Ectodermal cell (in vitro differentiated cells): ENCODE measurements at regions not wholly inside any gene's neighbourhood (a gene's known extent, or its start where the extent isn't known, plus 50 kb on each side); places are given as distances from the start of the nearest gene placed in this dataset.

Experiments used
- H3K27ac ChIP-seq: 2 replicates; pipeline ENCODE4 v1.7.0; 2013; ENCODE audit warnings: mild to moderate bottlenecking, low read depth, low read length; ENCODE audit not compliant: insufficient read depth, poor library complexity, severe bottlenecking
- H3K27me3 ChIP-seq: 2 replicates; pipeline ENCODE4 v1.7.0; 2013; ENCODE audit warnings: mild to moderate bottlenecking, low read length; ENCODE audit not compliant: insufficient read depth, control insufficient read depth, poor library complexity, severe bottlenecking
- H3K36me3 ChIP-seq: one replicate; pipeline ENCODE4 v1.7.0; 2013; ENCODE audit warnings: low read length; ENCODE audit not compliant: control insufficient read depth, insufficient read depth
- H3K4me1 ChIP-seq: one replicate; pipeline ENCODE4 v1.7.0; 2013; ENCODE audit warnings: low read length; ENCODE audit not compliant: control insufficient read depth, insufficient read depth
- H3K4me3 ChIP-seq: 2 replicates; pipeline ENCODE4 v1.7.0; 2013; ENCODE audit warnings: low read depth, low read length, control low read depth; ENCODE audit not compliant: insufficient read depth
- H3K9me3 ChIP-seq: 2 replicates; pipeline ENCODE4 v1.7.0; 2013; ENCODE audit warnings: mild to moderate bottlenecking, low read length, moderate library complexity; ENCODE audit not compliant: control insufficient read depth
- WGBS, 2 experiments: methylation state at CpG; one replicate each; pipeline ENCODE4 v1.1.7; 2013; ENCODE audit warnings: missing lambda C conversion rate in 2 of 2; 5-methylcytosine and 5-hydroxymethylcytosine counted together

GRCh38 chr5:12214267-12215015, 310.2 kb upstream of the CTNND2 start:
- Histone ChIP-seq H3K36me3 (no peaks in the 10 kb centered on the region), H3K27ac (no peak overlapping the region), H3K9me3 (no peaks in the 10 kb centered on the region), H3K4me3 (no peak overlapping the region), H3K4me1 (no peaks in the 10 kb centered on the region), H3K27me3 (no peaks in the 10 kb centered on the region)
- 90 to 92% methylated on average over 2 of the region's 2 CpGs for WGBS, 2 experiments

DNA sequence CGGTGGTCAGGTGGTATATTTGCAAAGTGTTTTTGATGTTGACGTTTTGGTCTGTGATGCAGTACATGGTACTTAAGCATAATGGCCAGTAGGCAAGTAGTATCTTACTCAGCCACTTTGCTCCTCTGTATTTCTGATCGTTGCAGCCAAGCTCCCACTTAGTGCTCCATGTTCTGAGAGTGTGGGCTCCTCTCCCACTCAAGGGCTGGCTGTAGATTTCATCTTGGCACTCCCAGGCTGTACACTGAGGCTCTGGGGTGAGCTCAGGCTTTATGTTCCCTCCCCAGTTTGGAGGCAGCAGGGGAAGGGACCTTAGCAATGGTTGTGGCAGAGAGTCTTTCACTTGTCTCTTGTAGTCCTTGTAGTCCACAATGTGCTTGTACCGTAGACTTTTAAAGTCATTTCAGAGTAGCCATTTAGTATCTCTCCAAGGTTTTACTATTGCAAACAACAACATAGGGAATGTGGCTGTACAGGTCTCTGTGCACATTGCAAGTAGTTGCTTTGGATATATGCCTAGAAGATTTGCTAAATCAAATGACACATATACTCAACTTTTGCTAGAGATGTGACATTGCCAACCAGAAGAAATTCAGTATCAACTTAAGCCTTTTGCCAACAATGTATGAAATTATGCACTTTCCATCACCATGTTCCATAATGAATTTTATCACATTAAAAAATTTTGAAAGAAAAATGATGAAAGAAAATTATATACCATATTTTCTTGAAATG, 304.3 kb upstream of the CTNND2 start:
- 86 to 91% methylated on average over 4 of the region's 4 CpGs for WGBS, 2 experiments
- no peaks in the 10 kb centered on the region for H3K9me3 ChIP-seq
- H3K27ac ChIP-seq: no peak overlapping the region
- H3K27me3 ChIP-seq: no peaks in the 10 kb centered on the region
- no peaks in the 10 kb centered on the region for H3K36me3 ChIP-seq
- H3K4me1 ChIP-seq: no peaks in the 10 kb centered on the region
- no peak overlapping the region for H3K4me3 ChIP-seq

GRCh38 chr5:12204761-12205160, 300.5 kb upstream of the CTNND2 start:
- 93 to 96% methylated on average over 2 of the region's 2 CpGs for WGBS, 2 experiments
- Histone ChIP-seq H3K9me3 (no peaks in the 10 kb centered on the region), H3K27me3 (no peaks in the 10 kb centered on the region), H3K27ac (no peak overlapping the region), H3K4me3 (no peak overlapping the region), H3K4me1 (no peaks in the 10 kb centered on the region), H3K36me3 (no peaks in the 10 kb centered on the region)

DNA sequence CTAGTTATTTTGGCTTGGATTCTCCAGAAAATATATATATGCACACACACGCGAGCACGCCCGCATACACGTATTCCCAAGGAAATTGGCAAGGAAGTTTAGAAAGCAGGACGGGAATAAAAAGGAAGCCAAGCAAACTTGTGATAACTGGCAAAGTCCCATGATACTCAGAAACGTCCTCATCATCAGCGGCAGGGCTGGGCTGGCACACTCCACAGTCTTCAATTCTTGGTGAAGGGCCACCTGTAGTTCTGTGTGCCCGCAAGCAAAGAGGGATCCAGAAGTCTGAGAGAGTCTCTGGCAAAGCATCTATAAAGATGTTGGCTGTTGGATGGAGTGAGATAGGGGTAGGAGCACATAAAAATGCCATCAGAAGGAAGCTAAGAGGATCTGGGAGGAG, 289.3 kb upstream of the CTNND2 start:
- WGBS, 2 experiments: 97 to 98% methylated on average over 9 of the region's 9 CpGs
- H3K27me3 ChIP-seq: no peaks in the 10 kb centered on the region

DNA sequence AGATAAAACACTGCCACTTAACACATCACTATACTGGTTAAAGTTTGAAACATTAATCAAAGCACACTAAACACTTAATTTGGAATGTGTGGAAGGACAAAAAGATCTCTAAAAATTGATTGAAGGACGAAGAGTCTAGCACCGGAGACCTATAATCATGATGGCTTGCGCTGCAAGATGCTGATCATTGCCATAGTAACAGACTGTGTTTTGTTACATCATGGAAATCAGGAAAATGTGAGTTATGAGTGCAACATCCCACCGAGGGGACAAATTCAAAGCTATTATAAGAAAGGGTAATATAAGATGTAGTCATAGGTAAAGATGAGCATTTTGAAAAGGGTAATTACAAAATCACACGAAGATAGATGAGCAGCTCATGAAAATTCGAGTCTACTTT, 278.8 kb upstream of the CTNND2 start:
- H3K4me1 ChIP-seq: no peaks in the 10 kb centered on the region
- H3K27ac ChIP-seq: no peak overlapping the region
- H3K36me3 ChIP-seq: no peaks in the 10 kb centered on the region
- no peaks in the 10 kb centered on the region for H3K9me3 ChIP-seq
- 93 to 98% methylated on average over 6 of the region's 6 CpGs for WGBS, 2 experiments
- no peak overlapping the region for H3K4me3 ChIP-seq
- no peaks in the 10 kb centered on the region for H3K27me3 ChIP-seq

More for the DNA sequence above, 289.3 kb upstream of the CTNND2 start:
- Histone ChIP-seq H3K27ac (no peak overlapping the region), H3K4me1 (no peaks in the 10 kb centered on the region), H3K9me3 (no peaks in the 10 kb centered on the region), H3K4me3 (no peak overlapping the region), H3K36me3 (no peaks in the 10 kb centered on the region)

DNA sequence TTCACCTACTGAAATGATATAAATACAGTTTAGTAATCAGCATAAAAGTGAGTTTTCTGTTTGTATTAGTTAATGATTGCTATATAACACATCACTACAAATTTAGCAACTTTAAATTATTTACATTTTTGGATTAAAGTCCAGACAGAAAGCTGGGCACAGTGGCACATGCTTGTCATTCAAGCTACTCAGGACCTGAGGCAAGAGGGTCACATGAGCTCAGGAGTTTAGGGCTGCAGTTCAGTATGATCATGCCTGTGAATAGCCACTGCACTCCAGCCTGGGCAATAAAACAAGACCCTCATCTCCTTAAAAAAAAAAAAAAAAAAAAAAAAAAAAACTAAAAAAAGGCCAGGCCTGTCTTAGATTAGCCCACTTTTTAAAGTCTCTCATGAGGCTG, 273.6 kb upstream of the CTNND2 start:
- no peaks in the 10 kb centered on the region for H3K9me3 ChIP-seq
- no peaks in the 10 kb centered on the region for H3K36me3 ChIP-seq
- H3K27me3 ChIP-seq: no peaks in the 10 kb centered on the region
- H3K27ac ChIP-seq: no peak overlapping the region
- no peaks in the 10 kb centered on the region for H3K4me1 ChIP-seq
- no peak overlapping the region for H3K4me3 ChIP-seq

DNA sequence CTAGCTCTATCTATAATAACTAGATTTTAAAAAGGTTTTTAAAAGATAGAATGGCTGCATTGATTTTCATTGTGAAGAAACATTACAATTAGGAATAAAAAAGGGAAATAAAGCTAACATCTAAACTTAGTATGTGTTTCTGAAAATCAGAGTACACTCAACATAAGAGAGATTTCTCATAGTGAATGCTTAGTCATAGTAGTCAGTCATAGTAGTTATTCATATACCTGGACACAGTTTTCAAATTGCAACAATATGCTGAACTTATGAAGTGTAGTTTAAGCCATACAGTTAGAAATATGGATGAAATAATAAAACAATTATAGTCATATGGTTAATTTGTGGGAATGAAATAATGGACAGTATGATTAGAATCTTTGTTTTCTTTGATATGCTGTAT, 273.0 kb upstream of the CTNND2 start:
- H3K4me1 ChIP-seq: no peaks in the 10 kb centered on the region
- H3K4me3 ChIP-seq: no peak overlapping the region
- H3K9me3 ChIP-seq: no peaks in the 10 kb centered on the region
- no peak overlapping the region for H3K27ac ChIP-seq
- no peaks in the 10 kb centered on the region for H3K36me3 ChIP-seq
- H3K27me3 ChIP-seq: no peaks in the 10 kb centered on the region

DNA sequence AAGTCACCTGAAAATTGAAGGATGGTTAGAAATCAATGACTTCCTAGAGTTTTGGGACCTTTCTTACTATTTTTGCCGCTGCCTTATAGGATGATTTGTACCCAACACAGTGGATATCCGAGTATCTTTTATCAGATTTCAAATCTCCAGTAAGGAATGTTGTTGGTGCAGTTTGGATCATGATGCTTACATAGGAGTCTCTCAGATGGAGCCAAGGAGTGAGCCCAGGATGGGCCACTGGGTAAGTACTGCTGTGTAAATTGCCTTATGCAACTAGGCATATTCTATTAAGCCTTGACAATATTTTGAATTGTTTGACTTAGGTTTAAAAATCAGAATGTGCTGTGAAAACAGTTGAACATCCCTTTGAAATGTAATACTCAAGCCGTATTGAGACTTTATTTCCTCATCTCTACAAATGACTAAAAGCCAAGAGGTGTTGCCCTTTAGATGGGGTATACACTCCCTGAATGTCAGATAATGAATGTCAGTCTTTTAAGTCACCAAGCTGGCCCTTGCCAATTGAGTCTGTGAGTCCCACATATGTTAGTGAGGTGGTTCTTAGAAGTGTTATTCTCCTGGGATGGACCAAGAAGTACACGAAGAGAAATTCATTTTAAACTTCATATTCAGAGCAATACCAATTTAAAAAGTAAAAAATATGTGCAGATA, 271.8 kb upstream of the CTNND2 start:
- 77 to 90% methylated on average over 2 to 3 of the region's 4 CpGs for WGBS, 2 experiments
- Histone ChIP-seq H3K4me1 (no peaks in the 10 kb centered on the region), H3K27ac (no peak overlapping the region)

GRCh38 chr5:12174734-12175133, 270.5 kb upstream of the CTNND2 start:
- Histone ChIP-seq H3K36me3 (no peaks in the 10 kb centered on the region), H3K27me3 (no peaks in the 10 kb centered on the region), H3K9me3 (no peaks in the 10 kb centered on the region), H3K4me3 (no peak overlapping the region), H3K4me1 (no peaks in the 10 kb centered on the region), H3K27ac (no peak overlapping the region)
- 73 to 82% methylated on average over 2 of the region's 2 CpGs for WGBS, 2 experiments

More for the DNA sequence above, 271.8 kb upstream of the CTNND2 start:
- Histone ChIP-seq H3K36me3 (no peaks in the 10 kb centered on the region), H3K9me3 (no peaks in the 10 kb centered on the region), H3K27me3 (no peaks in the 10 kb centered on the region), H3K4me3 (no peak overlapping the region)

DNA sequence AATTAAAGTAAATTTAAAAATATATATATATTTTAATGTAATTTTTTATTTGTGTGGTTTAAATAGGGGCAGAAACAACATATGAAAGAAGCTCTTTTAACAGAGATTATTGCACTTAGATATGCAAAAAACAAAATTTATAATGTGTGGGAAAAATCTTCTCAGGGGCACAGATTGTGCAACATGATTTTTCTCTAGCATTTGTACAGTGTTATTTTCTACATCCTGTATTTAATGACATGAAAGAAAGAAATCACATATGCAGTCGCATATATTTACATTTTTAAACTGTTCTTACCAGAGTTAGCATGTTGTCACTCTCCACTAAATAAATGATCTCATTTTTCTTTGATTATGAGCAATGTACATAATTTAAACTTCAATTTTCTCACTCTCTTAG, 265.3 kb upstream of the CTNND2 start:
- Histone ChIP-seq H3K9me3 (no peaks in the 10 kb centered on the region), H3K36me3 (no peaks in the 10 kb centered on the region), H3K27ac (no peak overlapping the region), H3K27me3 (no peaks in the 10 kb centered on the region), H3K4me1 (no peaks in the 10 kb centered on the region), H3K4me3 (no peak overlapping the region)
- WGBS, 2 experiments: 91% methylated on average over 1 of the region's 1 CpG; no CpG with 5 or more reads in 1 of the 2 experiments
